ENCODE measurements at regions not wholly inside any gene's neighbourhood (a gene's known extent, or its start where the extent isn't known, plus 50 kb on each side); places are given as distances from the start of the nearest gene placed in this dataset.

- no peak for TF ChIP-seq CTCF (optimal IDR thresholded peaks at IDR 0.05 in 1 of 3, IDR thresholded peaks at IDR 0.05 in 1 of 3, conservative IDR thresholded peaks at IDR 0.05 in 1 of 3; ENCODE audit: extremely low read depth in 1 of 3, insufficient read depth in 2 of 3, low read length in 3 of 3)
- TF ChIP-seq EZH2 (IDR thresholded peaks at IDR 0.05; ENCODE audit: low read length) = no peak
Measured at GRCh38 chr7:3235322-3235721, 65.7 kb upstream of the SDK1 start.

All from keratinocyte (primary cell).